ENCODE measurements at regions not wholly inside any gene's neighbourhood (a gene's known extent, or its start where the extent isn't known, plus 50 kb on each side); places are given as distances from the start of the nearest gene placed in this dataset.

DNA sequence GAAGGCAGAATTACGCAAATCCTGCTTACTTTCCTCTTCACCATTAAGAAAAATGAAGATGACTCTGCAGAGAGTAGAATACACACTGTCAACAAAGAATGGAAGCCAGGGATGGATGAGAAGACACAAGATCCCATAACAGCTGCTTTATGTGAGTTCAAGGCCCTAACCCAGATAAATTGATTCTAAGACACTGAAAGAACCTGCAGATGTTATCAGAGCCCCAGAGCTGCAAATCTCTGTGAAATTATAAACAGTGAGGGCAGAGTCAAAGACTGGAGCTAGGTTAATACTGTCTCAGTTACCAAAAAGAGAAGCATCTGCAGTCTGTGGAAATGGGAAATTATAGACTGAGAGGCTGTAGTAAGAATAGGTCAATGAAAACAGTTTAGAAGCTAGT lies 320.1 kb upstream of the PKDCC start:
- TF ChIP-seq CTCF (IDR thresholded peaks at IDR 0.05; ENCODE audit: insufficient read depth, low read depth, low read length): no peak
- TF ChIP-seq EZH2 (IDR thresholded peaks at IDR 0.05; ENCODE audit: insufficient read depth, low read length): no peak

Measured in astrocyte (in vitro differentiated cells and primary cell).